NCI-H1417 (cell line): ENCODE measurements at regions not wholly inside any gene's neighbourhood (a gene's known extent, or its start where the extent isn't known, plus 50 kb on each side); places are given as distances from the start of the nearest gene placed in this dataset.

Source experiments
- DNase-seq, 3 experiments: peaks; one replicate each; lab custom pipeline; 2025; lab: John Stamatoyannopoulos, UW

GRCh38 chr22:48797731-48798130, 1029.9 kb downstream of the BRD1 start:
- DNase-seq, result no peak

GRCh38 chr22:48796310-48797015, 1031.2 kb downstream of the BRD1 start:
- DNase-seq, result no peak

GRCh38 chr22:48795664-48796063, 1032.0 kb downstream of the BRD1 start:
- no peak for DNase-seq

GRCh38 chr22:48794906-48795305, 1032.8 kb downstream of the BRD1 start:
- DNase-seq, result no peak

GRCh38 chr22:48793949-48794348, 1033.7 kb downstream of the BRD1 start:
- no peak for DNase-seq

GRCh38 chr22:48786679-48786996, 1041.0 kb downstream of the BRD1 start:
- no peak for DNase-seq

- no peak for DNase-seq
These were observed 1041.6 kb downstream of the BRD1 start for GRCh38 chr22:48785792-48786678.

- DNase-seq, result no peak
These were observed 1042.8 kb downstream of the BRD1 start for GRCh38 chr22:48784701-48785503.

GRCh38 chr22:48783821-48784266, 1043.8 kb downstream of the BRD1 start:
- DNase-seq, result no peak

- no peak for DNase-seq
These were observed 1044.7 kb downstream of the BRD1 start for GRCh38 chr22:48782811-48783511.

GRCh38 chr22:48782326-48782725, 1045.3 kb downstream of the BRD1 start:
- no peak for DNase-seq

- DNase-seq, result no peak
These were observed 1045.8 kb downstream of the BRD1 start for GRCh38 chr22:48781868-48782267.

- DNase-seq, result no peak
These were observed 1046.3 kb downstream of the BRD1 start for GRCh38 chr22:48781391-48781790.

- no peak for DNase-seq
These were observed 1046.9 kb downstream of the BRD1 start for GRCh38 chr22:48780597-48781277.

- no peak for DNase-seq
These were observed 1047.7 kb downstream of the BRD1 start for GRCh38 chr22:48779661-48780596.

- no peak for DNase-seq
These were observed 1048.4 kb downstream of the BRD1 start for GRCh38 chr22:48779211-48779643.

GRCh38 chr22:48778308-48779195, 1049.1 kb downstream of the BRD1 start:
- DNase-seq, result no peak

GRCh38 chr22:48772286-48772907, 1055.3 kb downstream of the BRD1 start:
- DNase-seq, result no peak

GRCh38 chr22:48765595-48765994, 1062.1 kb downstream of the BRD1 start:
- no peak for DNase-seq
